ENCODE measurements at regions not wholly inside any gene's neighbourhood (a gene's known extent, or its start where the extent isn't known, plus 50 kb on each side); places are given as distances from the start of the nearest gene placed in this dataset.
A peak's percentile ranks its signal among the peaks of the same experiment; 100 is the strongest.

DNA sequence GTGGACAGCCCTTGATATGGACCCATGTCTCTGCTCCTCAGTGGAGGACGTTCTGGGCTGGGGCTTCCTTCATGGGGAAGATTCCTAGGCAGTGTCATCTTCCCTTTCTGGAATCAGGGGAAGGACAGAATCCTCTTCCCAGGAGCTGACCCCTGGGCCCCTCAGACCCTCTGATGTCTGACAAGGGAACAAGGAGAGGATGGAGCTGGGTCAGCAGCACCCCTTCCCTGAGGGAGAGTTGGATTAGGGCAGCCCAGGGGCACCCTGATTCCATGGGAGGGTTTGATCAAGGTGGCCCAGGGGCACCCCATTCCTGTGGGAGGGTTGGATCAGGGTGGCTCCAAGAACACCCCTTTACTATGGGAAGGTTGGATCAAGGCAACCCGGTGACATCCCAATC is 86.5 kb downstream of the ACKR3 start:
- no peak for DNase-seq

- no peak for DNase-seq
Observed at GRCh38 chr2:236656721-236657120, 87.1 kb downstream of the ACKR3 start.

DNA sequence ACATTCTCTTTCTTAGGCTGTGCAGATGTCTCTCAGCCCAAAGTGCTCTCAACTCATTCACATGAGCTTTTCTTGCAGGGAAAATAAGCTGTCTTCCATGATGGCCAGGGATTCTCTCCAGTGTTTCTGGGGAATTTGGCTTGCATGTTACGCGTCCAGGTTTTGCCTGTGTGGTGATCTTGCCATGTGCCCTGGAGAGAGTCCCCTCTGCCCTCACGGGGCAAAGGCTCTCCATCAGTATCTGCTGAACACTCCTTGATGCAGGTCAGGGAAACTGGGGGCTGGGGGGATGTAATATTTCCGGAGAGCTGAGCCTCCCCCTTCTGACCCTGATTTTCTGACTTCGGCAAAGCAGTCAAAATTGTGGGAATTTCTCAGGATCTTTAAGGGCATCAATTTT is 87.6 kb downstream of the ACKR3 start:
- DNase-seq = no peak

GRCh38 chr2:236657801-236658200 is 88.2 kb downstream of the ACKR3 start:
- no peak for DNase-seq

DNA sequence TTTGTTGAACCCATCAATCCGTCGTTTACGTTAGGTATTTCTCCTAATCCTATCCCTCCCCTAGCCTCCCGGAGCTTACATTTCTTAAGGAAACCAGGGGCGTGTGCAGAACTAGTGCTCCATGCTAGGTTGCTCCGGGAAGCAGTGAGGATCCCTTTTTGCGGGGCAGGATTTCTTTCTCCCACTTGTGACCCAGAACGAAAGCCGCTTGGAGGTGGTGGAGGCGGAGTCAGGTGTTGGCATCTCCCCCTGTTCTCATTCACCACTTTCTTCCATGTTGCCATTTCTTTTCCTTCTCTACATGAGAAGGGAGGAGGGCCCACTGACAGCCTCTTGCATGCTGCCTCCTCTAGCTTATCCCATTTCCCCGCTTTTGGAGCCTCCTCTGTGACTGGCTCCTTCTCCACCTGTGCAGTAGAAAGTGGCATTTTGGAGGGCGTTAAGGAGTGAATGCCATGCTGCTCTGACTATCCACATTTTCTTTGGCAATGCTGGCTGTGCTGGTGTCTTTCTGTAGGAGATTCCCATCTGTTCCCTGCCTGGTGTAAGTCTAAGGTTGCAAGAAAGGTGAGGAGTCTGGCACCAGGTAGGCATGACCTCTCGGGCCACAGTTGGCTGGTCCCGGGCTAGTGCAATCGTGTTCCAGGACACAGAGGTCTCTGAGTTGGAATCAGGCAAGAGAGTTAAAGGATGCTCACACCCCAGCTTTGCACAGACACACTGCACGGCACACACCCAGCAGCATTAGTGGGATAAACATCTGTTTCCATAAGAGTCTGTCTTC is 89.5 kb downstream of the ACKR3 start:
- no peak for DNase-seq

- DNase-seq = no peak
Observed at GRCh38 chr2:236659758-236660150, 90.1 kb downstream of the ACKR3 start.

DNA sequence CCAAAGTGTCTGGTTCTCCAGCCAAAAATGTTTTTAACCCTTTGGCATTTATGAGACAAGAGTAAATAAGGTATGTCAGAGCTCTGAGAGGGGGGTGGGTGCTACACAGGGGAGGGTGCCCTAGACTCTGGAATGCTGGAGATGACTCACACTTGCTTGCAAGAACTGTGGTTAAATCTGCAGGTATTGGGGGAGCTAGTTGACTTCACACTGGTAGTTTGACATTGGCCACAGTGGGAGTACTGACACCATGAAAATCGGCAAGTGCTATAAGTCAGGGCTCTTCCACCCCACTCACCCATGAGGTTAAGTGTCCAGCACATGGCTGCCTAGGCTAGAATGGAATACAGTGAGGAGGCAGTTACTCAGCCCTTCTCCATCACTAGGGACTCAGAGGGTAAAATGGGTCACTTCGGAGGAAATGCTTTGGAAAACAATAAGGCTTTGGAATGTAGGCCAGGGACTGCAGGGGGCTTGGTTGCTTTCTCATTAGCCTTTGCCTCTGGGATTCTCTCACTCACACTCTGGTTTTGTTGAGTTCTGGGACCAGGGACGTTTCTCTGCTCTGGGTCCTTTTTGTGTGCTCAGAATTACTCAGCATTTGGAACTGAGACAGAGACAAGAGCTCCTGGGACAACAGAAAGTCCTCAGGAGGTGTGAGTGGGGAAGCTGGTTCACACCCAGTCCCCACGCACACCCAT is 91.6 kb downstream of the ACKR3 start:
- DNase-seq = no peak

DNA sequence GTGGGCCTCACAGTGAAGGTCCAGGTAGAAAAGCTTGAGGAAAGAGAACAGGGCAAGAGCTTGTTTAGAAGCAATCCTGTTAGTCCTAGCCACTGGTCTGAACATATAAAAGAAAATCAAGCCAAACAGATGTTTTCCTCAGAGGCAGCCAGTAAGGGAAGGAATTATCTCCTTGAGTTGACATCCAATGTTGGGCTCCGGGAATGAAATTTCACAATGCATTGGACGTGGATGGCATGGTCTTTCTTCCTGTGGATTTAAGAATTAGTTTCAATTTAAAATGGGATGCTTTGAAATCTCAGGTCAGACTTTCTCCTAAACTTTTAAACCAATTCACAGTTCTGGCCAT is 92.1 kb downstream of the ACKR3 start:
- no peak for DNase-seq

- DNase-seq = peak; percentile 60 to 76 (median 71)
Observed at GRCh38 chr2:236662231-236663185, 92.9 kb downstream of the ACKR3 start.

- DNase-seq = no peak
Observed at GRCh38 chr2:236663287-236664101, 93.9 kb downstream of the ACKR3 start.

DNA sequence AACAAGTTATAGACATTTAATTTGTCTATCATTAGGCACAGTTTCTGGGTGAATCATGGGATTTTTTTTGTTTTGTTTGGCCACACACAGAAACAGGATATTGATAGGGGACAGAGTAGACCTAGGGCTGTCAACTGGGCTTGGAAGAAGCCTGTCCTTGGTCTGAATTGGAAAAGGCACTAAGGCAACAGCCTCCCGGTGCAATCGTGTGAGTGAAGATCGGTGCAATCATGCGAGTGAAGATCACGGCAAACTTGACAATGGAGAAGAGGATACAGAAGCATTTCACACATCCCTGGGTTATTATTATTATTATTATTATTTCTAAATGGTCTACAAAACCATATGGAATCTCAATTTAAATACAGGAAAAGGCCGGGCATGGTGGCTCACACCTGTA is 94.5 kb downstream of the ACKR3 start:
- no peak for DNase-seq

- DNase-seq = peak in 1 of 3 donors; percentile 7
Observed at GRCh38 chr2:236665101-236665500, 95.5 kb downstream of the ACKR3 start.

GRCh38 chr2:236665572-236666118 is 96.0 kb downstream of the ACKR3 start:
- DNase-seq = peak; percentile 12 to 38 (median 34)

GRCh38 chr2:236666646-236667204 is 97.1 kb downstream of the ACKR3 start:
- DNase-seq = no peak

GRCh38 chr2:236667526-236667925 is 97.9 kb downstream of the ACKR3 start:
- DNase-seq = no peak

DNA sequence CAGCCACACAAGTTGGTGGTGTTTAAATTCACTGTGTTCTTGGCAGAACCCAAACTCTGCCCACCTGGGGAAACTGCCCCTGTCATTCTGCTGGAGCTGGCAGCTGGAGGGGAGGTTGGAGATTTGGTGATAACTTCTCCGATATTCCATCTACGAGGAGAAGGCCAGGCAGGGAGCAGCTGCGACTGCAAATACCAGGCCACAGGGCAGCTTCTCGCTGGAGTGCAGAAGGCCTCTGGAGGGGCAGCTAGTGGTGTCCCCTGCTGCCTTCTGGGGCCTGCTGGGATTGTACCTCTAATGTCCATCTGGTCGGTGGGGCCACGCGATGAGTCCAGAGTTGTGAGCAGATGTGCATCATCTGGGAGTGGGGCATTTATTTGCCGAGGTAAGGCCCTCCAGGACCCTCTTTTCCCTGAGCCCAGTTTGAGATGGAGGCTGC is 98.9 kb downstream of the ACKR3 start:
- DNase-seq = no peak

- no peak for DNase-seq
Observed at GRCh38 chr2:236670235-236670620, 100.6 kb downstream of the ACKR3 start.

GRCh38 chr2:236671896-236672562 is 102.4 kb downstream of the ACKR3 start:
- no peak for DNase-seq

- DNase-seq = no peak
Observed at GRCh38 chr2:236672606-236673005, 103.0 kb downstream of the ACKR3 start.

GRCh38 chr2:236673126-236673822 is 103.6 kb downstream of the ACKR3 start:
- no peak for DNase-seq

DNA sequence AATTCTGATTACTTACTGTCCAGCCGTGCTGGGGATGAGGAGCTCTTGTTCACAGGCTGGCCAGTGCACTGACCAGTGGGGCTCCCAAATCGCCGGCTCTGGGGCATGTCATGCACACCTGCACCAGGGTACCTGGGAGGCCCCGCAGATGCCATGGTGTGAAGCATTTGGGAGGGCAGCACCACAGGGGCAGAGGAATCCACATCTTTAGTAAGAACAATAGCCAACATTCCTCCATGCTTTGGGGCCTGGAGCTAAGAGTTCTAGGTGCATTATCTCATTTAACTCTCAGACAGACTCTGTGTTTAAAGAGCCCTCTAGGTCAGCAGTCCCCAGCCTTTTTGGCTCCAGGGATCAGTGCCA is 104.2 kb downstream of the ACKR3 start:
- DNase-seq = no peak

All from suppressor macrophage treated with lipopolysaccharide for 1 hour (primary cell).